Nephron (organoid): ENCODE measurements at regions not wholly inside any gene's neighbourhood (a gene's known extent, or its start where the extent isn't known, plus 50 kb on each side); places are given as distances from the start of the nearest gene placed in this dataset.

ENCODE experiments used
- H3K27ac Mint-ChIP-seq, 3 experiments: 2 replicates each; pipeline ENCODE4 v1.8.0; 2020; ENCODE audit warnings: mixed read lengths in 3 of 3, mild to moderate bottlenecking in 2 of 3, moderate library complexity in 1 of 3
- H3K27me3 Mint-ChIP-seq: 2 replicates; pipeline ENCODE4 v1.8.0; 2021; ENCODE audit warnings: low read depth, mild to moderate bottlenecking, moderate library complexity, mixed read lengths
- H3K36me3 Mint-ChIP-seq: 2 replicates; pipeline ENCODE4 v1.8.0; 2020; ENCODE audit warnings: low read depth, mixed read lengths
- H3K4me1 Mint-ChIP-seq: 2 replicates; pipeline ENCODE4 v1.8.0; 2020; ENCODE audit warnings: mixed read lengths
- H3K4me3 Mint-ChIP-seq, 3 experiments: 2 replicates each; pipeline ENCODE4 v1.8.0; 2020; ENCODE audit warnings: mild to moderate bottlenecking in 3 of 3, mixed read lengths in 3 of 3, moderate library complexity in 2 of 3
- H3K9me3 Mint-ChIP-seq: 2 replicates; pipeline ENCODE4 v1.8.0; 2020; ENCODE audit warnings: mixed read lengths
- TF ChIP-seq, protein P1 (sequence below), 3 experiments: fragments of 200-600 bp; sonication (generic); IDR thresholded peaks; one replicate each; pipeline ENCODE4 v1.5.0; 2021; ENCODE audit warnings: antibody characterized with exemption in 3 of 3; ENCODE audit not compliant: unreplicated experiment in 3 of 3

DNA sequence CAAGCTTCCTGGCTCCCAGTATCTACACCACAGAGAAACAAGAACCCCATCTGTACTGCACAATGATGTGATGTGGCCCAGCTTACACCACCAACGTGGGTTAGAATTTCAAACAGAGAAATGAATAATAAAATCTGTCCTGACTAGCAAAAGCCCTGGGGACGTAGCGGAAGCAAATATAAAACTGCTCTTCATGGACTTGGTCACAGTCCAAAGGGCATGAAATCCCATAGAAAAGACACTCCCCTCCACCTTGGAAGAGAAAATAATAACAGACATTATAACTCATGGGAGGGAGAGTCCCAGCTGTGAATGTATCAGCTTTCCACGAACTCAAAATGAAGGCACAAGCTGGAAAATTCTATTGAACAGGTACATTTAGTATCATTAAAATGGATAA, 205.3 kb upstream of the GALNT17 start:
- peaks cover 8% of the 10 kb centered on the region for H3K27me3 Mint-ChIP-seq
- H3K4me3 Mint-ChIP-seq, result no peak overlapping the region
- H3K9me3 Mint-ChIP-seq, result no peaks in the 10 kb centered on the region

DNA sequence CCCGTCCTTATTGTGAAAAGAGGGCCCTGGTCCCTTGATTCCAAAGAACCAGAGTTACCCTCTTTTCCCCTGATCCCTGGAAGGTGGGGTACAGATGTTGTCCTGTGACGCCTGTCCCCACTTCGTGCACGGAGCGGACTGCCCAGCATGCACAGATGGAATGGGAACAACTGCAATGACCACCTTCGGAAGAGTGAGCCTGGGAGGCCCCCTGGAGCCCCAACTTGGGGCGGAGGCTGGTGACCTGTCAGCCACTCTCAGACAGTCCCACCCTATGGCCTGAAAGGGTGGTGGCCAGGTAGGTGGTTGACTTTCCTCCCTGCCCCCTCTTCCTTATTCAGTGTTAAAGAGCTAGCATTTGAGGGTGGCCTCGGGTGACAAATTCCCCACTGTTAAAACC, 196.6 kb upstream of the GALNT17 start:
- Mint-ChIP-seq H3K4me1 (no peaks in the 10 kb centered on the region), H3K9me3 (no peaks in the 10 kb centered on the region), H3K27ac (no peak overlapping the region), H3K27me3 (peaks cover 6% of the 10 kb centered on the region), H3K4me3 (no peak overlapping the region), H3K36me3 (no peaks in the 10 kb centered on the region)
- TF ChIP-seq, protein P1, sequence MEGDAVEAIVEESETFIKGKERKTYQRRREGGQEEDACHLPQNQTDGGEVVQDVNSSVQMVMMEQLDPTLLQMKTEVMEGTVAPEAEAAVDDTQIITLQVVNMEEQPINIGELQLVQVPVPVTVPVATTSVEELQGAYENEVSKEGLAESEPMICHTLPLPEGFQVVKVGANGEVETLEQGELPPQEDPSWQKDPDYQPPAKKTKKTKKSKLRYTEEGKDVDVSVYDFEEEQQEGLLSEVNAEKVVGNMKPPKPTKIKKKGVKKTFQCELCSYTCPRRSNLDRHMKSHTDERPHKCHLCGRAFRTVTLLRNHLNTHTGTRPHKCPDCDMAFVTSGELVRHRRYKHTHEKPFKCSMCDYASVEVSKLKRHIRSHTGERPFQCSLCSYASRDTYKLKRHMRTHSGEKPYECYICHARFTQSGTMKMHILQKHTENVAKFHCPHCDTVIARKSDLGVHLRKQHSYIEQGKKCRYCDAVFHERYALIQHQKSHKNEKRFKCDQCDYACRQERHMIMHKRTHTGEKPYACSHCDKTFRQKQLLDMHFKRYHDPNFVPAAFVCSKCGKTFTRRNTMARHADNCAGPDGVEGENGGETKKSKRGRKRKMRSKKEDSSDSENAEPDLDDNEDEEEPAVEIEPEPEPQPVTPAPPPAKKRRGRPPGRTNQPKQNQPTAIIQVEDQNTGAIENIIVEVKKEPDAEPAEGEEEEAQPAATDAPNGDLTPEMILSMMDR (IDR thresholded peaks at IDR 0.05; ENCODE audit: unreplicated experiment in 3 of 3), result no peak

More for the DNA sequence above, 205.3 kb upstream of the GALNT17 start:
- Mint-ChIP-seq H3K36me3 (no peaks in the 10 kb centered on the region), H3K4me1 (peaks cover 18% of the 10 kb centered on the region), H3K27ac (peak overlapping the region in 2 of 3 experiments; percentile 10 to 19)
- TF ChIP-seq, protein P1 (IDR thresholded peaks at IDR 0.05; ENCODE audit: unreplicated experiment in 3 of 3), result no peak

DNA sequence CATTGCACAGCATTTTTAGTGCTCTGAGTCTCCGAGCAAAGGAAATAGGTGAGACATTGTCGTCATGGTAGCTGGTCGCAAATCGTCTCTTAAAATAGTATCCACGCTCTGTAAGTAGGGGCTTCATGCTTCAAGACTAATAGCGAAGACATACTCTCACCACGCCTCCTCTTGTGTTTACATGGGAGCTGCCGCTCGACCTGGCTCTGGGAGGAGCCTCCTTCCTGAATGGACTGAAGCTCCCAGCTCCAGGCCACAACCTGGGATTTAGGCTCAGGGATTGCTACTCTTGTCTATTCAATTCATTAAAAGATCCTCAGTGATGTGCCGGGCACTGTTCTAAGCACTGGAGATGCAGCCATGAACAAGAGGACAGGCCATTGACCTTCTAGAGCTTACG, 196.1 kb upstream of the GALNT17 start:
- H3K4me3 Mint-ChIP-seq, result no peak overlapping the region
- TF ChIP-seq, protein P1 (IDR thresholded peaks at IDR 0.05; ENCODE audit: unreplicated experiment in 3 of 3), result no peak
- no peaks in the 10 kb centered on the region for H3K4me1 Mint-ChIP-seq

DNA sequence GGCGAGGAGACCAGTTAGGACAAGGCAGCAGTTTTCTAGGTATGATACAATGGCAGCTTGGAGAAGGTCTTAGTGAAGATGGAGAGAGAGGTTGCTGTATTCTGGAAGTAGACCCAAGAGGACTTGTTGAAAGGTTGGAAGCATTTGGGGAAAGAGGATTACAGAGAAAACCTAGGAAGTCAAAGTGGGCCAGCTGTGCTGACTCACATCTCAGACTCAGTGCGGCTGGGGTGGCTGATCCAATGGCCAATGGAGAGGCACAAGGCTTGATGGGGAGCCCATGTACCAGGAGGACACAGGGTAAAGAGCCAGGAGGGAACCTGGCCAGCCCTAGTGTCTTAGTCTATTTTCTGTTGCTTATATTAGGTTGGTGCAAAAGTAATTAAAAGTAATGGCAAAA, 194.5 kb upstream of the GALNT17 start:
- TF ChIP-seq, protein P1 (IDR thresholded peaks at IDR 0.05; ENCODE audit: unreplicated experiment in 3 of 3), result no peak
- Mint-ChIP-seq H3K4me3 (no peak overlapping the region), H3K4me1 (no peaks in the 10 kb centered on the region), H3K27ac (no peak overlapping the region), H3K27me3 (peaks cover 12% of the 10 kb centered on the region), H3K36me3 (no peaks in the 10 kb centered on the region), H3K9me3 (no peaks in the 10 kb centered on the region)

More for the DNA sequence above, 196.1 kb upstream of the GALNT17 start:
- H3K9me3 Mint-ChIP-seq, result no peaks in the 10 kb centered on the region
- peaks cover 6% of the 10 kb centered on the region for H3K27me3 Mint-ChIP-seq
- H3K36me3 Mint-ChIP-seq, result no peaks in the 10 kb centered on the region
- H3K27ac Mint-ChIP-seq, result no peak overlapping the region

DNA sequence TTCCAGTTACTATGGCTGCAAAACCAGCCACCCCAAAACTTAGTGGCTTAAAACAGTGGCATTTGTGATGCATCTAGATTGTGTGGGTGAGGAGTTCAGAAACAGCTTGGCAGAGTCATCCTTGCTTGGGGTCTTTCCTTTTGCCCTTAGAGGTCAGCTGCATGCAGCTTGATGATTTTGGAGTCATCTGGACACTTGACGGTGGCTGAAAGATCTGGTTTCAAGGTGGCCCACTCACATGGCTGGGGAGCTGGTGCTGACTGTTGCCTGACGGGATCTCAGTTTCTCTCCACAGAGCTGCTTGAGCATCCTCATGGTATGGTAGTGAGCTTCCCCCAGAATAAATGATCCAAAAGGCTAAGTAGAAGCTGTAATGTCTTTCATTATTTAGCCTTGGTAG, 191.3 kb upstream of the GALNT17 start:
- H3K27ac Mint-ChIP-seq, result no peak overlapping the region
- no peaks in the 10 kb centered on the region for H3K9me3 Mint-ChIP-seq
- H3K4me3 Mint-ChIP-seq, result no peak overlapping the region
- TF ChIP-seq, protein P1 (IDR thresholded peaks at IDR 0.05; ENCODE audit: unreplicated experiment in 3 of 3), result no peak
- H3K36me3 Mint-ChIP-seq, result no peaks in the 10 kb centered on the region
- no peaks in the 10 kb centered on the region for H3K4me1 Mint-ChIP-seq
- peaks cover 17% of the 10 kb centered on the region for H3K27me3 Mint-ChIP-seq

DNA sequence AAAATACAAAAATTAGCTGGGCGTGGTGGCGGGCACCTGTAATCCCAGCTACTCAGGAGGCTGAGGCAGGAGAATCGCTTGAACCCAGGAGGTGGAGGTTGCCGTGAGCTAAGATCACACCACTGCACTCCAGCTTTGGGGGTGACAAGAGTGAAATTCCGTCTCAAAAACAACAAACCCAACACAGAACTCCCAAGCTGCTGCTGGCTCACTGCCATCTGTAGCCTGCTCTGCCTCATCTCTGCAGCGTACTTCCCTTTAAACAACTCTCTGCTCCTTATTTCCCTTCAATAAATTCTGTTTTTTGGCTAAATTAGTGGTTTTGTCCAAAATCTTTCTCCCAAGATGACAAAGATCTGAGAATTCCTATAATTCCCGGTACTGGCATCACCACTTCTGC, 189.2 kb upstream of the GALNT17 start:
- H3K27ac Mint-ChIP-seq, result no peak overlapping the region
- no peak overlapping the region for H3K4me3 Mint-ChIP-seq
- H3K4me1 Mint-ChIP-seq, result no peaks in the 10 kb centered on the region
- no peaks in the 10 kb centered on the region for H3K36me3 Mint-ChIP-seq
- TF ChIP-seq, protein P1 (IDR thresholded peaks at IDR 0.05; ENCODE audit: unreplicated experiment in 3 of 3), result no peak
- peaks cover 3% of the 10 kb centered on the region for H3K9me3 Mint-ChIP-seq
- peaks cover 24% of the 10 kb centered on the region for H3K27me3 Mint-ChIP-seq
